Muscle layer of colon (tissue), 2 donors: ENCODE measurements at regions not wholly inside any gene's neighbourhood (a gene's known extent, or its start where the extent isn't known, plus 50 kb on each side); places are given as distances from the start of the nearest gene placed in this dataset.
"Not testable (repeated sequence)": the region's sequence is repeated elsewhere in the genome, so short reads cannot be mapped to it uniquely, and the experiment has no call there.

ENCODE experiments used
- H3K27ac ChIP-seq: one replicate; pipeline ENCODE4 v1.7.0; 2013; ENCODE audit warnings: low read depth, mild to moderate bottlenecking, low read length, moderate library complexity
- H3K27me3 ChIP-seq, 2 donors: one replicate each; pipeline ENCODE4 v1.7.0; 2013; ENCODE audit warnings: low read length in 2 of 2, mild to moderate bottlenecking in 2 of 2; ENCODE audit not compliant: insufficient read depth in 2 of 2, control insufficient read depth in 1 of 2
- H3K36me3 ChIP-seq: one replicate; pipeline ENCODE4 v1.7.0; 2013; ENCODE audit warnings: mild to moderate bottlenecking, low read length; ENCODE audit not compliant: insufficient read depth
- H3K4me1 ChIP-seq: one replicate; pipeline ENCODE4 v1.7.0; 2013; ENCODE audit warnings: mild to moderate bottlenecking, low read length; ENCODE audit not compliant: insufficient read depth
- H3K4me3 ChIP-seq, 2 donors: one replicate each; pipeline ENCODE4 v1.7.0; 2013; ENCODE audit warnings: low read length in 2 of 2, low read depth in 1 of 2, mild to moderate bottlenecking in 1 of 2, moderate library complexity in 1 of 2
- H3K9ac ChIP-seq: one replicate; pipeline ENCODE4 v1.7.0; 2013; ENCODE audit warnings: low read length
- H3K9me3 ChIP-seq: one replicate; pipeline ENCODE4 v1.7.0; 2013; ENCODE audit warnings: mild to moderate bottlenecking, low read length
- donor health status: abdominal sarcoma.
- donor health status: Adenocarcinoma of cecum.

GRCh38 chr1:228796945-228797344 is 61.7 kb downstream of the RHOU start:
- H3K27ac ChIP-seq, H3K4me3 ChIP-seq: not testable (repeated sequence)
- H3K4me1 ChIP-seq = peaks cover 39% of the 10 kb centered on the region

GRCh38 chr1:228798035-228798434 is 62.8 kb downstream of the RHOU start:
- Histone ChIP-seq H3K27me3 (no peaks in the 10 kb centered on the region), H3K4me3 (no peak overlapping the region), H3K27ac (peak overlapping the region; percentile 67), H3K36me3 (no peaks in the 10 kb centered on the region), H3K9me3 (no peaks in the 10 kb centered on the region), H3K9ac (no peak overlapping the region), H3K4me1 (peaks cover 50% of the 10 kb centered on the region)

More at GRCh38 chr1:228796945-228797344, 61.7 kb downstream of the RHOU start:
- H3K27me3 ChIP-seq, H3K9me3 ChIP-seq, H3K36me3 ChIP-seq, H3K9ac ChIP-seq: not testable (repeated sequence)

- Histone ChIP-seq H3K36me3 (no peaks in the 10 kb centered on the region), H3K9ac (no peak overlapping the region), H3K27ac (peak overlapping the region; percentile 67), H3K9me3 (no peaks in the 10 kb centered on the region), H3K4me3 (no peak overlapping the region), H3K4me1 (peaks cover 54% of the 10 kb centered on the region), H3K27me3 (no peaks in the 10 kb centered on the region)
Measured at GRCh38 chr1:228798548-228798947, 63.3 kb downstream of the RHOU start.

GRCh38 chr1:228799924-228800323 is 64.6 kb downstream of the RHOU start:
- H3K27me3 ChIP-seq = no peaks in the 10 kb centered on the region
- H3K9ac ChIP-seq = no peak overlapping the region
- no peak overlapping the region for H3K4me3 ChIP-seq
- H3K36me3 ChIP-seq = no peaks in the 10 kb centered on the region
- H3K9me3 ChIP-seq = no peaks in the 10 kb centered on the region
- H3K4me1 ChIP-seq = peaks cover 60% of the 10 kb centered on the region
- no peak overlapping the region for H3K27ac ChIP-seq

- H3K27ac ChIP-seq = peak overlapping the region; percentile 70
- H3K9me3 ChIP-seq = no peaks in the 10 kb centered on the region
- no peaks in the 10 kb centered on the region for H3K27me3 ChIP-seq
- H3K4me3 ChIP-seq = no peak overlapping the region
- H3K4me1 ChIP-seq = peaks cover 59% of the 10 kb centered on the region
- H3K9ac ChIP-seq = no peak overlapping the region
- H3K36me3 ChIP-seq = no peaks in the 10 kb centered on the region
Measured at GRCh38 chr1:228801068-228801467, 65.8 kb downstream of the RHOU start.

- Histone ChIP-seq H3K27me3 (no peaks in the 10 kb centered on the region), H3K4me3 (no peak overlapping the region), H3K27ac (peak overlapping the region; percentile 70), H3K9me3 (no peaks in the 10 kb centered on the region), H3K9ac (no peak overlapping the region), H3K36me3 (no peaks in the 10 kb centered on the region), H3K4me1 (peaks cover 56% of the 10 kb centered on the region)
Measured at GRCh38 chr1:228802386-228803220, 67.3 kb downstream of the RHOU start.

GRCh38 chr1:228803421-228803820 is 68.1 kb downstream of the RHOU start:
- H3K27ac ChIP-seq = peak overlapping the region; percentile 70
- H3K4me1 ChIP-seq = peaks cover 48% of the 10 kb centered on the region
- no peaks in the 10 kb centered on the region for H3K36me3 ChIP-seq
- no peak overlapping the region for H3K9ac ChIP-seq
- no peaks in the 10 kb centered on the region for H3K27me3 ChIP-seq
- H3K4me3 ChIP-seq = no peak overlapping the region
- H3K9me3 ChIP-seq = no peaks in the 10 kb centered on the region

- no peaks in the 10 kb centered on the region for H3K9me3 ChIP-seq
- no peak overlapping the region for H3K9ac ChIP-seq
- H3K4me3 ChIP-seq = no peak overlapping the region
- no peaks in the 10 kb centered on the region for H3K27me3 ChIP-seq
- H3K27ac ChIP-seq = peak overlapping the region; percentile 49
- peaks cover 46% of the 10 kb centered on the region for H3K4me1 ChIP-seq
- no peaks in the 10 kb centered on the region for H3K36me3 ChIP-seq
Measured at GRCh38 chr1:228804173-228804572, 68.9 kb downstream of the RHOU start.

- H3K4me3 ChIP-seq = peak overlapping the region in 1 of 2 donors; percentile 24
- no peak overlapping the region for H3K9ac ChIP-seq
- no peaks in the 10 kb centered on the region for H3K9me3 ChIP-seq
- H3K36me3 ChIP-seq = no peaks in the 10 kb centered on the region
- H3K27me3 ChIP-seq = no peaks in the 10 kb centered on the region
- peaks cover 39% of the 10 kb centered on the region for H3K4me1 ChIP-seq
- H3K27ac ChIP-seq = peak overlapping the region; percentile 61
Measured at GRCh38 chr1:228804640-228805413, 69.5 kb downstream of the RHOU start.

- no peak overlapping the region for H3K27ac ChIP-seq
- H3K9ac ChIP-seq = no peak overlapping the region
- H3K36me3 ChIP-seq = no peaks in the 10 kb centered on the region
- no peaks in the 10 kb centered on the region for H3K27me3 ChIP-seq
- peaks cover 40% of the 10 kb centered on the region for H3K4me1 ChIP-seq
- no peaks in the 10 kb centered on the region for H3K9me3 ChIP-seq
- H3K4me3 ChIP-seq = no peak overlapping the region
Measured at GRCh38 chr1:228807904-228808605, 72.8 kb downstream of the RHOU start.

GRCh38 chr1:228809621-228810394 is 74.5 kb downstream of the RHOU start:
- H3K27ac ChIP-seq = no peak overlapping the region

More at GRCh38 chr1:228809621-228810394, 74.5 kb downstream of the RHOU start:
- Histone ChIP-seq H3K4me3 (no peak overlapping the region), H3K36me3 (no peaks in the 10 kb centered on the region), H3K27me3 (no peaks in the 10 kb centered on the region), H3K9ac (no peak overlapping the region), H3K4me1 (peaks cover 41% of the 10 kb centered on the region), H3K9me3 (no peaks in the 10 kb centered on the region)
